NT2/D1 (cell line): ENCODE measurements at regions not wholly inside any gene's neighbourhood (a gene's known extent, or its start where the extent isn't known, plus 50 kb on each side); places are given as distances from the start of the nearest gene placed in this dataset.
"Not testable (repeated sequence)": the region's sequence is repeated elsewhere in the genome, so short reads cannot be mapped to it uniquely, and the experiment has no call there.

Experiments
- DNase-seq: peaks from one replicate; pipeline ENCODE4 v3.0.0-alpha.2; 2011; ENCODE audit warnings: low read depth, low spot score
- H3K27me3 ChIP-seq: 2 replicates; pipeline ENCODE4 v1.6.0; 2011; ENCODE audit warnings: mild to moderate bottlenecking; ENCODE audit not compliant: insufficient read length, insufficient read depth
- H3K36me3 ChIP-seq: 2 replicates; pipeline ENCODE4 v1.6.1; 2011; ENCODE audit warnings: mild to moderate bottlenecking, low read length, mixed read lengths; ENCODE audit not compliant: insufficient read depth, insufficient read length
- H3K4me1 ChIP-seq: 2 replicates; pipeline ENCODE4 v1.5.1; 2011; ENCODE audit not compliant: insufficient read depth, insufficient read length
- H3K4me3 ChIP-seq: 2 replicates; pipeline ENCODE4 v1.5.1; 2011; ENCODE audit warnings: low read depth; ENCODE audit not compliant: insufficient read length
- H3K9ac ChIP-seq: 2 replicates; pipeline ENCODE4 v1.6.0; 2011; ENCODE audit warnings: low read depth; ENCODE audit not compliant: insufficient read length
- H3K9me3 ChIP-seq: 2 replicates; pipeline ENCODE4 v1.5.1; 2011; ENCODE audit warnings: mild to moderate bottlenecking, low read length; ENCODE audit not compliant: insufficient read depth
- SUZ12 ChIP-seq: IDR thresholded peaks from 2 replicates; pipeline ENCODE4 v1.6.1; 2011; ENCODE audit not compliant: insufficient read length, insufficient read depth; ENCODE audit errors: extremely low read depth
- YY1 ChIP-seq: IDR thresholded peaks from 2 replicates; pipeline ENCODE4 v1.6.1; 2011; ENCODE audit not compliant: insufficient read length, insufficient read depth
- ZNF274 ChIP-seq: IDR thresholded peaks from 2 replicates; pipeline ENCODE4 v1.6.1; 2011; ENCODE audit warnings: mild to moderate bottlenecking, low read depth, low read length

DNA sequence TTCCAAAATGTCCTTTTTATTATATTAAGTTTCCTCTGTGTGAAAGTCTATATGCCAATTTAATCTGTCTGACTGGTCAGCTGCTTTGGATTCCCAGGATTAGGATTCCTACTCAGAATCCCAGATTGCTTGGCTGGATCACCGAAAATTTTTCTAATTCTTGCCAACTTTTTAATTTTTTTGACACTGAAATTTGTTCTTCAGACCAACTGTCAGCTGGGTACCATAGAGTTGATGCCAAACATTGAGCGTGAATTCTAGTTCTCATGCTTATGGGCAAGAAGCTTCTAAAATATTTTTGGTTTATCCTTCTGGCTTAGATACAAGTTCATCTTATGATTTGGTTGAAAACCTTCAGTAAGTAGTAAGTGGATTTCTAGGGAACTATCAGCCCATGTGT, 1611.4 kb upstream of the FLRT2 start:
- peaks cover under 1% of the 10 kb centered on the region for H3K4me1 ChIP-seq

DNA sequence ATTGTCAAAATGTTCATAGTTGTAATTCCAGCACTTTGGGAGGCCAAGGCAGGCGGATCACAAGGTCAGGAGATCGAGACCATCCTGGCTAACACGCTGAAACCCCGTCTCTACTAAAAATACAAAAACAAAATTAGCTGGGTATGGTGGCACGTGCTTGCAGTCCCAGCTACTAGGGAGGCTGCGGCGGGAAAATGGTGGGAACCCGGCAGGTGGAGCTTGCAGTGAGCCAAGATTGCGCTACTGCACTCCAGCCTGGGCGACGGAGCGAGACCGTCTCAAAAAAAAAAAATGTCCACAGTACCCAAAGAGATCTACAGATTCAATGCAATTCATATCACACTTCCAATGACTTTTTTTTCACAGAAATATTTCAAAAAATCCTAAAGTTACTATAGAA, 1610.3 kb upstream of the FLRT2 start:
- DNase-seq, H3K4me3 ChIP-seq, H3K36me3 ChIP-seq, H3K9me3 ChIP-seq, H3K4me1 ChIP-seq, H3K9ac ChIP-seq, H3K27me3 ChIP-seq: not testable (repeated sequence)

More for the DNA sequence above, 1611.4 kb upstream of the FLRT2 start:
- H3K4me3 ChIP-seq, result no peak overlapping the region
- H3K9ac ChIP-seq, result no peak overlapping the region
- no peak for DNase-seq
- H3K9me3 ChIP-seq, result no peaks in the 10 kb centered on the region
- no peaks in the 10 kb centered on the region for H3K27me3 ChIP-seq
- TF ChIP-seq YY1 (no peak), SUZ12 (no peak), ZNF274 (no peak)
- no peaks in the 10 kb centered on the region for H3K36me3 ChIP-seq

DNA sequence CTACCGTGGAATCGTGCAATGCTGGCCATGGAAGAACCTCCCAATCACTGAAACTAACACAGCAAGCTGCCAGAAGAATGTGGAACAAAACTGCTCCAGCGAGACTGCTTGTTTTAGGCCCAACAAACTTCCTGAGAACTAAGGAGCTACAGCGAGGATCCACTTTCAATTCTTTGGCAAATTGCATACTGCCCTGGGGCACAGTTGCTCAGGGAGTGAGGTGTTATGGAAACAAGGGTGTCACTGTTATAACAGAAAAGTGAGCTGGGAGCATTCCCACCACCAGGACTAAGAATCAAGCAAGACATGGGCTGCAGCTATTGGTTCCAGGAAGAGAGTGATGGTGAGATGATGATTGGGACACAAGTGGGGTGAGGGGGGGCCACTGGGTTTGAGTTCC, 1606.1 kb upstream of the FLRT2 start:
- H3K9me3 ChIP-seq, result peaks cover 11% of the 10 kb centered on the region; the same call in 1 of the 2 replicates
- H3K4me3 ChIP-seq, result no peak overlapping the region
- H3K9ac ChIP-seq, result no peak overlapping the region
- DNase-seq, result no peak
- H3K36me3 ChIP-seq, result no peaks in the 10 kb centered on the region
- no peaks in the 10 kb centered on the region for H3K27me3 ChIP-seq
- TF ChIP-seq SUZ12 (no peak), ZNF274 (no peak), YY1 (no peak)
- peaks cover 2% of the 10 kb centered on the region for H3K4me1 ChIP-seq

DNA sequence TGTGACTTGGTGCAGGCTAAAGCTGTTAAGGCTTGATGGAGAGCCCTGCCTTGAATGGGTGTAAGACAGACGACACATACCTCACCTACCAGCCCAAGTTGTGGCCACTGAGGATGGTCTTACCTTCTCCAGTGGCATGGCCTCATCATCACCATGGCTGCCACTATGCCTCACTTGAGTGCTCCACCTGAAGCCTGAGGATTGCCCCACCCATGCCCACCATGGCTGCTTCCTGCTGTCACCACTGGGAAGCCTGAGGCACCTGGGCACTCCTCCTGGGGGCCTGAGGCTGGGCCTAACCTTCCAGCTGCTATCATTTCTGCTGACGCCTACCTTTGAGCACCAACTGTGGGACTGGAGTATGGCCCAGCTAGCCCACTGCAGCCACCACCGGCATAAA, 1605.7 kb upstream of the FLRT2 start:
- TF ChIP-seq YY1 (no peak), ZNF274 (no peak), SUZ12 (no peak)
- peaks cover 11% of the 10 kb centered on the region; the same call in 1 of the 2 replicates for H3K9me3 ChIP-seq
- H3K36me3 ChIP-seq, result no peaks in the 10 kb centered on the region
- no peak overlapping the region for H3K4me3 ChIP-seq
- peaks cover 2% of the 10 kb centered on the region for H3K4me1 ChIP-seq
- DNase-seq, result no peak
- H3K27me3 ChIP-seq, result no peaks in the 10 kb centered on the region
- no peak overlapping the region for H3K9ac ChIP-seq

DNA sequence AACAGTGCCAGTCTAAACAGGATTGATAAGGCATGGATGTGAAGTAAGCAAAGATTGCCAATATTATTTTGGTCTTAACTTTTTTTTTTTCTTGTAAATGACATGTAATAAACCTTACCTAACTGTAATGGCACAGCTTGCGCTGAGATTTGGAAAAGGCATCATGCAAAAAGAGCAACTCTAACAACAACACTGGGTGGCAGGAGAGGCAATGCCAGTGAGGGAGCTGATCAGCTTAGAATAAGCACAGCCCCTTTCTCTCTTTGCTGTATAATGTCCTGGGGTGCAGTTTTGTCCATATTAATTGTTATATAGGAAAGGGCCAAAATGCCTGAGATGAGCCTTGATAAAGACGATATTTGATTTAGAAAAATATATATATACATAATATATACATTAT, 1589.7 kb upstream of the FLRT2 start:
- H3K4me3 ChIP-seq, result no peak overlapping the region
- TF ChIP-seq YY1 (no peak), ZNF274 (no peak), SUZ12 (no peak)
- H3K9ac ChIP-seq, result no peak overlapping the region
- H3K4me1 ChIP-seq, result no peaks in the 10 kb centered on the region
- no peak for DNase-seq
- H3K9me3 ChIP-seq, result peaks cover 10% of the 10 kb centered on the region; the same call in 1 of the 2 replicates
- no peaks in the 10 kb centered on the region for H3K27me3 ChIP-seq
- H3K36me3 ChIP-seq, result no peaks in the 10 kb centered on the region

DNA sequence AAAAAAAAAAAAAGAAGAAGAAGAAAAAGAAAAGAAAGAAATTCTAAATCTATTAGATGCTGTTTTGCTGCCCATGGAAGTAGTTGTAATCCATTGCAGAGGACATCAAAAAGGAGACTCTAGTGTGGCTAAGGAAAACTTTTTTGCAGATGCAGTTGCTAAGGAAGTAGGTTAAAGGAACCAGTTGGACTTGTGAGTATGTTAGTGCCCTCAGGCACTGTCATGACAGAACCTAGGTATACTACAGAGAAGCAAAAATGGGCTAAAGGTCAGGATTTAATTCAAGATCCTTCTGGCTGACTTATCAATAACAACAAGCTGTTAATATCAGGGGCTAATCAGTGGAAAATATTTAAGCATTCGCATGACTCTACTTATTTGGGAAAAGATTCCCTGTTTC, 1571.6 kb upstream of the FLRT2 start:
- H3K9ac ChIP-seq, result no peak overlapping the region
- no peak overlapping the region for H3K4me3 ChIP-seq

DNA sequence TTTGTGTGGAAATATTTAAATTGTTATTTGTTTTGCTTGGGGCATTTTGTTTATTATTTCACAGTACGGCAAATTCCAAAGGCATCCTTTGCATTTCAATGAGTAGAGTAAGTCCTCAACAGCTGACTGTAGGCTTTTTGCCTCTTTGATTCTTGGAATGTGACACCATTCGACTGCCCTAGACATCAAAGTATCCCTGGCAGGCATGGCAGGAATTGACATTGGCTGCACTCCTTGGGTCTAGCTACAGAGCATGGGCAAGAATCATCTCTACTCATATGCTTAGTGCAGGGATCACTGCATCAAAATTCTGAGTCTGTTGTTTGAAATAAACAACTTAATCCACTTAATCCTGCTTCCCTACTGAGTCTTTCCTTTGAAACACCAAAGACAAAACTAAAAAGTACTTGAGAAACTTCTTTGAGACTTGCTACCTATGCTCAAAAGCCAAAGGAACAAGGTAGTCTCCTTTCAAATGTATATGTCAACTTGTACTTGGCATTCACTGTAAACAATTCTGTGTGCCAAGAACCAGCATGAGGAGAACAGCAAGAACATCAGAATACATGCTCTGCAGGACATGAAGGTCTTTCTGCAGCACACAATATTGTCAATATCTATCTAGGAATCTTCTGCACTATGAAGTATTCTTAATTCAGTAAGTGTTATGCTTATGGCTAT, 1569.0 kb upstream of the FLRT2 start:
- Histone ChIP-seq H3K4me3 (no peak overlapping the region), H3K9me3 (peaks cover 38% of the 10 kb centered on the region; the same call in 1 of the 2 replicates), H3K27me3 (no peaks in the 10 kb centered on the region), H3K4me1 (no peaks in the 10 kb centered on the region), H3K9ac (no peak overlapping the region), H3K36me3 (no peaks in the 10 kb centered on the region)
- DNase-seq, result peak; percentile 44
- TF ChIP-seq SUZ12 (no peak), ZNF274 (no peak), YY1 (no peak)

More for the DNA sequence above, 1571.6 kb upstream of the FLRT2 start:
- TF ChIP-seq ZNF274, result no peak
- TF ChIP-seq YY1, result no peak
- no peak for TF ChIP-seq SUZ12
- no peaks in the 10 kb centered on the region for H3K27me3 ChIP-seq
- DNase-seq, result no peak
- H3K36me3 ChIP-seq, result no peaks in the 10 kb centered on the region
- H3K9me3 ChIP-seq, result peaks cover 34% of the 10 kb centered on the region; the same call in 1 of the 2 replicates
- H3K4me1 ChIP-seq, result no peaks in the 10 kb centered on the region

DNA sequence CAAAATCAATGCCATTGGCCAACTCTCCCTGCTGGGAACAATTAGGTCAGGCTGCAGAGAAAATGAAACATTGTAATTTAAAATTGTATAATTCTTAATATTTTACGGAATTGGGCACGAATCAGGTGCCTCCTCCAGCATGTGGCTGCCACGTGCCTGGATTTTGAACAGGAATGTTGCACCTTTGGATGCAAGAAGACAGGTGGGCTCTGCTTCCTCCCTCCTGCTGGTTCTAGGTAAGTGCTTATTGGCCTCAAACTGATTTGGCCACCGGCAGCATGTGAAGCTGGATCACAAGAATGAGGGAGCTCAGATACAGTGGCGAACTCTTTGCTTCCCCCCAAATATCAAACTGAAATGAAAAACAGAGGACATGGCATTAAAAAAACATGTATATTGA, 1559.9 kb upstream of the FLRT2 start:
- TF ChIP-seq ZNF274 (no peak), YY1 (no peak), SUZ12 (no peak)
- H3K27me3 ChIP-seq, result no peaks in the 10 kb centered on the region
- no peak for DNase-seq
- H3K4me1 ChIP-seq, result no peaks in the 10 kb centered on the region
- no peaks in the 10 kb centered on the region for H3K9me3 ChIP-seq
- no peak overlapping the region for H3K9ac ChIP-seq
- no peak overlapping the region for H3K4me3 ChIP-seq
- H3K36me3 ChIP-seq, result no peaks in the 10 kb centered on the region
